IMR-90 (cell line): ENCODE measurements at regions not wholly inside any gene's neighbourhood (a gene's known extent, or its start where the extent isn't known, plus 50 kb on each side); places are given as distances from the start of the nearest gene placed in this dataset.

Source experiments
- ATAC-seq: fragments of 200-7000 bp; cut with Tn5 transposase; 2 replicates; pipeline ENCODE4 v1.9.1; 2020; ENCODE audit warnings: low read depth, mild to moderate bottlenecking, moderate library complexity
- BruUV-seq: library from RNA; stranded (reverse); fragments of 400-500 nt; replicated peaks from 2 replicates; lab custom pipeline; 2021; lab: Mats Ljungman, UMichigan
- CTCF ChIA-PET: fragments of 300-600 bp; formaldehyde crosslinking; extraction: SDS; loops from one replicate; lab custom pipeline; 2021; ENCODE audit warnings: antibody characterized with exemption; lab: Yijun Ruan, JAX
- POLR2A ChIA-PET: fragments of 300-600 bp; sonication (Branson Sonifier 250); formaldehyde crosslinking; loops from one replicate; lab custom pipeline; 2022; ENCODE audit warnings: antibody characterized with exemption; ENCODE audit not compliant: unreplicated experiment; lab: Charles Lee
- DNase-seq: peaks from one replicate; pipeline ENCODE4 v3.0.0; 2013
- H2AFZ ChIP-seq: replicated peaks from 2 replicates; pipeline ENCODE3; 2013; ENCODE audit warnings: low read length, mild to moderate bottlenecking; ENCODE audit not compliant: poor library complexity
- H2AK5ac ChIP-seq: 2 replicates; pipeline ENCODE4 v1.6.1; 2013; ENCODE audit warnings: low read depth, low read length, inconsistent platforms
- H2AK9ac ChIP-seq: replicated peaks from 2 replicates; pipeline ENCODE3; 2013; ENCODE audit warnings: mild to moderate bottlenecking, low read depth, low read length, moderate library complexity; ENCODE audit not compliant: poor library complexity
- H2BK120ac ChIP-seq: 2 replicates; pipeline ENCODE4 v1.6.1; 2013; ENCODE audit warnings: low read depth, low read length, inconsistent platforms
- H2BK15ac ChIP-seq: 3 replicates; pipeline ENCODE4 v1.6.1; 2013; ENCODE audit warnings: low read depth, low read length, inconsistent platforms
- H2BK20ac ChIP-seq: 2 replicates; pipeline ENCODE4 v1.6.1; 2013; ENCODE audit warnings: low read depth, mild to moderate bottlenecking, inconsistent platforms, low read length, moderate library complexity
- H2BK5ac ChIP-seq: 2 replicates; pipeline ENCODE4 v1.6.1; 2013; ENCODE audit warnings: mild to moderate bottlenecking, low read depth, low read length, inconsistent platforms; ENCODE audit not compliant: poor library complexity, severe bottlenecking
- H3K14ac ChIP-seq: replicated peaks from 2 replicates; pipeline ENCODE4 v1.6.1; 2013; ENCODE audit warnings: low read depth, low read length, inconsistent platforms
- H3K18ac ChIP-seq: 2 replicates; pipeline ENCODE4 v1.6.1; 2013; ENCODE audit warnings: low read depth, low read length, control low read depth
- H3K23ac ChIP-seq: 2 replicates; pipeline ENCODE4 v1.6.1; 2013; ENCODE audit warnings: low read depth, low read length, inconsistent platforms
- H3K27ac ChIP-seq: 2 replicates; pipeline ENCODE4 v1.5.1; 2013; ENCODE audit warnings: mild to moderate bottlenecking, control low read depth, low read length; ENCODE audit not compliant: insufficient read depth
- H3K27me3 ChIP-seq: 2 replicates; pipeline ENCODE4 v1.6.1; 2013; ENCODE audit warnings: low read length; ENCODE audit not compliant: control insufficient read depth, insufficient read depth
- H3K36me3 ChIP-seq: 2 replicates; pipeline ENCODE4 v1.6.1; 2013; ENCODE audit warnings: low read length, mixed read lengths; ENCODE audit not compliant: control insufficient read depth, insufficient read depth
- H3K4ac ChIP-seq: 2 replicates; pipeline ENCODE4 v1.6.1; 2013; ENCODE audit warnings: low read depth, low read length, inconsistent platforms
- H3K4me1 ChIP-seq: 2 replicates; pipeline ENCODE4 v1.6.1; 2013; ENCODE audit warnings: low read length, mixed read lengths; ENCODE audit not compliant: control insufficient read depth, insufficient read depth
- H3K4me2 ChIP-seq: 2 replicates; pipeline ENCODE4 v1.6.1; 2013; ENCODE audit warnings: low read depth, mild to moderate bottlenecking, control low read depth, low read length, moderate library complexity
- H3K4me3 ChIP-seq: 2 replicates; pipeline ENCODE4 v1.5.1; 2013; ENCODE audit warnings: low read depth, mild to moderate bottlenecking, control low read depth, low read length, moderate library complexity; ENCODE audit not compliant: insufficient read depth
- H3K56ac ChIP-seq: 2 replicates; pipeline ENCODE4 v1.6.1; 2013; ENCODE audit warnings: low read length, inconsistent platforms; ENCODE audit not compliant: insufficient read depth; ENCODE audit errors: extremely low read depth
- H3K79me1 ChIP-seq, 2 experiments: 2 replicates each; pipeline ENCODE4 v1.6.1; 2013; ENCODE audit warnings: low read length in 2 of 2, inconsistent platforms in 1 of 2, low read depth in 1 of 2
- H3K9ac ChIP-seq: 2 replicates; pipeline ENCODE4 v1.6.1; 2013; ENCODE audit warnings: low read depth, low read length, control low read depth
- H3K9me1 ChIP-seq: 2 replicates; pipeline ENCODE4 v1.6.1; 2013; ENCODE audit warnings: low read length, inconsistent platforms; ENCODE audit not compliant: insufficient read depth
- H3K9me3 ChIP-seq: 2 replicates; pipeline ENCODE4 v1.6.1; 2013; ENCODE audit warnings: low read length; ENCODE audit not compliant: control insufficient read depth, insufficient read depth
- H4K20me1 ChIP-seq: 2 replicates; pipeline ENCODE4 v1.6.1; 2013; ENCODE audit warnings: low read length, inconsistent platforms; ENCODE audit not compliant: insufficient read depth
- H4K5ac ChIP-seq: 2 replicates; pipeline ENCODE4 v1.6.1; 2013; ENCODE audit warnings: mild to moderate bottlenecking, low read depth, low read length, control low read depth
- H4K8ac ChIP-seq, 2 experiments: 2 replicates each; pipeline ENCODE4 v1.6.1; 2013; ENCODE audit warnings: low read depth in 2 of 2, low read length in 2 of 2, control low read depth in 1 of 2, inconsistent platforms in 1 of 2
- H4K91ac ChIP-seq: 2 replicates; pipeline ENCODE4 v1.6.1; 2013; ENCODE audit warnings: low read depth, low read length, inconsistent platforms; ENCODE audit not compliant: insufficient read depth
- ELK1 ChIP-seq: fragments of 150-350 bp; IDR thresholded peaks from 2 replicates; pipeline ENCODE4 v1.6.1; 2016; ENCODE audit warnings: low read depth, mild to moderate bottlenecking, low read length, moderate library complexity, borderline replicate concordance
- MXI1 ChIP-seq: IDR thresholded peaks from 2 replicates; pipeline ENCODE4 v1.6.1; 2012; ENCODE audit warnings: low read depth, mild to moderate bottlenecking, low read length, moderate library complexity, borderline replicate concordance
- dilution Hi-C: fragments of 300-500 bp; cut with HindIII; formaldehyde crosslinking; loops from one replicate; pipeline ENCODE4 v1.14.3; 2018; ENCODE audit warnings: low sequenced_read_pairs; ENCODE audit not compliant: unreplicated experiment
- in situ Hi-C: fragments of 300-500 bp; cut with MboI; formaldehyde crosslinking; loops from 3 replicates; pipeline ENCODE4 v1.14.3; 2019; ENCODE audit warnings: low sequenced_read_pairs, inconsistent platforms, mixed read lengths
- intact Hi-C: fragments of 100-400 bp; cut with micrococcal nuclease; formaldehyde crosslinking; loops from 2 replicates; pipeline ENCODE4 v1.10.0; 2022

GRCh38 chr4:141406237-141406636 lies 185.5 kb downstream of the ZNF330 start:
- intact Hi-C loops: no loop called here
- no peak overlapping the region for H2BK20ac ChIP-seq
- H3K9me1 ChIP-seq: no peaks in the 10 kb centered on the region
- no peaks in the 10 kb centered on the region for H3K36me3 ChIP-seq
- H3K4me3 ChIP-seq: no peak overlapping the region
- no peak overlapping the region for H3K56ac ChIP-seq
- no peak overlapping the region for H4K5ac ChIP-seq
- TF ChIP-seq MXI1 (no peak), ELK1 (no peak)
- ATAC-seq (no peak), DNase-seq (no peak)
- no peak overlapping the region for H2AFZ ChIP-seq
- no peaks in the 10 kb centered on the region for H3K9me3 ChIP-seq
- H4K8ac ChIP-seq: no peak overlapping the region
- H2BK15ac ChIP-seq: no peak overlapping the region
- no peak overlapping the region for H2AK5ac ChIP-seq
- H3K27ac ChIP-seq: no peak overlapping the region
- H3K14ac ChIP-seq: no peak overlapping the region
- H2AK9ac ChIP-seq: no peak overlapping the region
- H3K4me2 ChIP-seq: no peak overlapping the region
- H3K27me3 ChIP-seq: no peaks in the 10 kb centered on the region
- CTCF ChIA-PET: no interaction called here
- POLR2A ChIA-PET: no interaction called here
- no TSS peak for BruUV-seq
- H3K23ac ChIP-seq: no peak overlapping the region
- H3K4ac ChIP-seq: no peak overlapping the region
- H3K4me1 ChIP-seq: no peaks in the 10 kb centered on the region
- H2BK120ac ChIP-seq: no peak overlapping the region
- H3K9ac ChIP-seq: no peak overlapping the region
- dilution Hi-C loops: no loop called here
- no peak overlapping the region for H2BK5ac ChIP-seq
- H4K20me1 ChIP-seq: no peaks in the 10 kb centered on the region
- in situ Hi-C loops: no loop called here
- H3K18ac ChIP-seq: no peak overlapping the region
- H4K91ac ChIP-seq: no peak overlapping the region
- H3K79me1 ChIP-seq: no peaks in the 10 kb centered on the region
